IPS DF 6.9 (cell line): ENCODE measurements at regions not wholly inside any gene's neighbourhood (a gene's known extent, or its start where the extent isn't known, plus 50 kb on each side); places are given as distances from the start of the nearest gene placed in this dataset.

Experiments used
- DNase-seq: peaks from one replicate; pipeline ENCODE4 v3.0.0-alpha.2; 2013; ENCODE audit warnings: low read depth, low spot score
- H3K27ac ChIP-seq: one replicate; pipeline ENCODE4 v1.5.1; 2013; ENCODE audit warnings: low read length, control low read depth
- H3K27me3 ChIP-seq: 2 replicates; pipeline ENCODE4 v1.6.1; 2013; ENCODE audit warnings: mild to moderate bottlenecking, low read length; ENCODE audit not compliant: control insufficient read depth, insufficient read depth
- H3K36me3 ChIP-seq: 2 replicates; pipeline ENCODE4 v1.6.1; 2013; ENCODE audit warnings: low read length; ENCODE audit not compliant: control insufficient read depth, insufficient read depth
- H3K4me1 ChIP-seq: 2 replicates; pipeline ENCODE4 v1.6.1; 2013; ENCODE audit warnings: low read length; ENCODE audit not compliant: control insufficient read depth, insufficient read depth
- H3K4me3 ChIP-seq: 2 replicates; pipeline ENCODE4 v1.5.1; 2013; ENCODE audit warnings: mild to moderate bottlenecking, low read length
- H3K9me3 ChIP-seq: 2 replicates; pipeline ENCODE4 v1.6.1; 2013; ENCODE audit warnings: low read length, inconsistent platforms; ENCODE audit not compliant: control insufficient read depth, insufficient read depth
- WGBS: extraction: QIAGEN DNeasy Blood & Tissue Kit; methylation state at CpG from one replicate; pipeline ENCODE4 v1.1.7; 2013; ENCODE audit warnings: mixed read lengths, missing lambda C conversion rate; ENCODE audit not compliant: insufficient read length, insufficient coverage; 5-methylcytosine and 5-hydroxymethylcytosine counted together

GRCh38 chr1:232378266-232379062, 251.5 kb downstream of the SIPA1L2 start:
- H3K9me3 ChIP-seq = no peaks in the 10 kb centered on the region
- H3K27me3 ChIP-seq = no peaks in the 10 kb centered on the region
- no peak overlapping the region for H3K27ac ChIP-seq
- no peak overlapping the region for H3K4me3 ChIP-seq
- no CpG with 5 or more reads among the region's 13 CpGs for WGBS
- no peaks in the 10 kb centered on the region for H3K4me1 ChIP-seq
- no peak for DNase-seq
- no peaks in the 10 kb centered on the region for H3K36me3 ChIP-seq

- Histone ChIP-seq H3K9me3 (no peaks in the 10 kb centered on the region), H3K27ac (no peak overlapping the region), H3K4me3 (no peak overlapping the region), H3K27me3 (no peaks in the 10 kb centered on the region), H3K4me1 (no peaks in the 10 kb centered on the region), H3K36me3 (no peaks in the 10 kb centered on the region)
- no peak for DNase-seq
- no CpG with 5 or more reads among the region's 3 CpGs for WGBS
Measured at GRCh38 chr1:232377494-232377770, 252.5 kb downstream of the SIPA1L2 start.

GRCh38 chr1:232376632-232377493, 253.1 kb downstream of the SIPA1L2 start:
- no peak overlapping the region for H3K4me3 ChIP-seq
- no peaks in the 10 kb centered on the region for H3K36me3 ChIP-seq
- DNase-seq = no peak
- no peaks in the 10 kb centered on the region for H3K9me3 ChIP-seq
- H3K27me3 ChIP-seq = no peaks in the 10 kb centered on the region
- no peak overlapping the region for H3K27ac ChIP-seq
- no CpG with 5 or more reads among the region's 16 CpGs for WGBS
- H3K4me1 ChIP-seq = no peaks in the 10 kb centered on the region

DNA sequence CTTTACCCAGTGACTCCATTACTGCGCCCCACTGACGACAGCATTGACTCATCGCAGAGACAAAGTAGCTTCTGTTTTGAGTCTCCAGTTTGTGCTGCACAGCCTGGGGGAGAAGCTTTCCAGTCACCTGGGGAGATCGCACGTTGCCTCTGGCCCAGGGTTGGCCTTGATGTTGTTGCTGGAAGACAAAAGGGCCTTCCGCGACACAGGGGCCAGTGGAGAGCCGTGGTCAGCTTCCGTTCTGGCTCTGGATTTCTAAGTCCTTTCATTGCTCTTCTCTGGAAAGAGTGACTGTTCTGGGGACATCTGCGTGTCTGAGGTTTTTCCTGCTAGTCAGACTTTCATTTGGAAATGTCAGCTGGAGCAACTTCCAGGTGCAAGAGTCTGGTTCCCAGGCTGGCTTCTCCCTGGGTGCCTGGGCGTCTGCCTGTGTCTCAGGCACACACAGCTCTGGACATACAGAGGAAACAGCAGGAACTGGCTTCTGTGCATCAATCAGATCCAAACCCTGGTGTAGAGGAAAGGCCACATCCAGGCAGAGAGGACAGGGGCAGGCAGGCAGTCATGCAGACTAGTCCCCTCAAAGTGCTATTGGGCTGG, 257.0 kb downstream of the SIPA1L2 start:
- DNase-seq = no peak

GRCh38 chr1:232372431-232372830, 257.5 kb downstream of the SIPA1L2 start:
- Histone ChIP-seq H3K27me3 (no peaks in the 10 kb centered on the region), H3K27ac (no peak overlapping the region), H3K9me3 (no peaks in the 10 kb centered on the region), H3K4me3 (no peak overlapping the region), H3K36me3 (no peaks in the 10 kb centered on the region), H3K4me1 (no peaks in the 10 kb centered on the region)
- no peak for DNase-seq
- no CpG with 5 or more reads among the region's 13 CpGs for WGBS

More for the DNA sequence above, 257.0 kb downstream of the SIPA1L2 start:
- no peak overlapping the region for H3K27ac ChIP-seq
- H3K4me3 ChIP-seq = no peak overlapping the region
- H3K9me3 ChIP-seq = no peaks in the 10 kb centered on the region
- H3K4me1 ChIP-seq = no peaks in the 10 kb centered on the region
- no peaks in the 10 kb centered on the region for H3K27me3 ChIP-seq
- no peaks in the 10 kb centered on the region for H3K36me3 ChIP-seq
- no CpG with 5 or more reads among the region's 11 CpGs for WGBS

- H3K27me3 ChIP-seq = no peaks in the 10 kb centered on the region
- H3K27ac ChIP-seq = no peak overlapping the region
- no CpG with 5 or more reads among the region's 11 CpGs for WGBS
Measured at GRCh38 chr1:232369451-232370296, 260.3 kb downstream of the SIPA1L2 start.

DNA sequence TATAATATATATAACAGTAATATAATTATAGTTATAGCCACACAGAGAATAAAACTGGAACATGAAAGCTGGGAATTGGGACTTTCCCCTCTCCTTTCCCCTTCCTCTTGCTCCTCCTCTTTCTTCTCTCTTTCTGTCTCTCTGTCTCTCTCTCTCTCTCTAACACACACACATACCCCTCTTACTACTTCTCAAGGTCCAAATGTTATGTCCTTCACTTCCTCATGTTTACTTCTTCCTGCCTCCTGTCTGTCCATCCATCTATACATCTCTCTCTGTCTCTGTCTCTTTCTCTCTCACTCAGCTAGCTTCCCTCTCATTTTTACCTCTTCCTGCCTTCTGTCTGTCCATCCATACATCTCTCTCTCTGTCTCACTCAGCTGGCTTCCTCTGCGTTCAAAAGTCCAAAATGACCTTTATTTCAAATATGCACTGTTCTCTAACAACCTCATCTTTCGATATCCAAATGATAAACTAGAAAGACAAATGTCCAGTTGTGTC, 261.1 kb downstream of the SIPA1L2 start:
- H3K27ac ChIP-seq = no peak overlapping the region
- no peaks in the 10 kb centered on the region for H3K27me3 ChIP-seq
- 100% methylated on average over 1 of the region's 2 CpGs for WGBS
- H3K9me3 ChIP-seq = no peaks in the 10 kb centered on the region
- no peak for DNase-seq
- H3K36me3 ChIP-seq = no peaks in the 10 kb centered on the region
- H3K4me1 ChIP-seq = no peaks in the 10 kb centered on the region
- H3K4me3 ChIP-seq = no peak overlapping the region

More at GRCh38 chr1:232369451-232370296, 260.3 kb downstream of the SIPA1L2 start:
- Histone ChIP-seq H3K4me1 (no peaks in the 10 kb centered on the region), H3K36me3 (no peaks in the 10 kb centered on the region), H3K9me3 (no peaks in the 10 kb centered on the region), H3K4me3 (no peak overlapping the region)
- DNase-seq = no peak

DNA sequence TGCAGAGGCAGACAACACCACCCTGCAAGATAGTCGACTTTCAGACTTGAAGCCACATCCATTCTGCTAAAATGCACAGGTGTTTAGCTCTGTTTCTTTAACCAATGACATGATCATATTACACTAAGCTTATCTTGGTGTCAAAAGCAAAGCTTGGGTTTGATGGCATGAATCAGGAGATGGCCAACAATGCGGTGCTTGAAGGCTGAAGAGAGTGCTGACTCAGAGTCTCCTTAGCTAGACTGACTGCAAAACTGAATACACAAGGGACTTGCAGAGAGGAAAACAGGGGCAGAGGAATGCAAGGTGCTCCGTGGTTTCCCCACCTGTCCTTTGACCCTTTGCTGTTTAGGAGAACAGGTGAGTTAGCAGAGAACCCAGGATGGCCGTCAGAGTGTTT, 262.6 kb downstream of the SIPA1L2 start:
- no peaks in the 10 kb centered on the region for H3K36me3 ChIP-seq
- H3K9me3 ChIP-seq = no peaks in the 10 kb centered on the region
- no peaks in the 10 kb centered on the region for H3K27me3 ChIP-seq
- H3K4me3 ChIP-seq = no peak overlapping the region
- no CpG with 5 or more reads among the region's 4 CpGs for WGBS
- DNase-seq = peak; percentile 22
- H3K27ac ChIP-seq = no peak overlapping the region
- no peaks in the 10 kb centered on the region for H3K4me1 ChIP-seq

DNA sequence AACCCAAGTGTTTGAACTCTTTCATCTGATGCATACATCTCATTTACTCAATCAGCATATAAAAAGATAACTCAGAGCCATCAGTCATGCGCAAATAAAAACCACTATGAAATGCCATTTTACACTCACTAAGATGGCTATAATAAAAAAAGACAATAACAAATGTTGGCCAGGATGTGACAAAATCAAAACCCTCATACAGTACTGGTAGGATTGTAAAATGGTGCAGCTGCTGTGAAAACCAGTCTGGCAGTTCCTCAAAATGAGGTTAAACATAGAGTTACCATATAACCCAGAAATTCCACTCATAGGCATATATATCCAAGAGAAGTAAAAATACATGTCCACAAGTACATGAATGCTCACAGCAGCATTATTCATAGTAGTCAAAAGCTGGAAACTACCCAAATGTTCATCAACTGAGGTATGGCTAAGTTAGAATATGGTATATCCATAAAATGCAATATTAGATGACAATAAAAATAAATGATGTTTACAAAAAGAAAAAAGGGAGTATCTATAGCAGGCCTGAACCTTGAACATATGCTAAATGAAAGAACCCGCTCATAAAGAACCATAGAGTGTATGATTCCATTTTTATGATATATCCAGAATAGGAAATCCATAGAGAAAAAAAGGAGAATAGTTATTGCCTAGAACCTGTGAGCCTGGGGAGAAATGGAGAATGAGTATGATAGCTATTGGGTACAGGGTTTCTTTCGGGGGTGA, 265.1 kb downstream of the SIPA1L2 start:
- DNase-seq = no peak
- Histone ChIP-seq H3K27ac (no peak overlapping the region), H3K36me3 (no peaks in the 10 kb centered on the region), H3K27me3 (no peaks in the 10 kb centered on the region), H3K9me3 (no peaks in the 10 kb centered on the region), H3K4me3 (no peak overlapping the region), H3K4me1 (no peaks in the 10 kb centered on the region)
- WGBS = no CpG with 5 or more reads among the region's 3 CpGs
